ENCODE measurements at regions not wholly inside any gene's neighbourhood (a gene's known extent, or its start where the extent isn't known, plus 50 kb on each side); places are given as distances from the start of the nearest gene placed in this dataset.

DNA sequence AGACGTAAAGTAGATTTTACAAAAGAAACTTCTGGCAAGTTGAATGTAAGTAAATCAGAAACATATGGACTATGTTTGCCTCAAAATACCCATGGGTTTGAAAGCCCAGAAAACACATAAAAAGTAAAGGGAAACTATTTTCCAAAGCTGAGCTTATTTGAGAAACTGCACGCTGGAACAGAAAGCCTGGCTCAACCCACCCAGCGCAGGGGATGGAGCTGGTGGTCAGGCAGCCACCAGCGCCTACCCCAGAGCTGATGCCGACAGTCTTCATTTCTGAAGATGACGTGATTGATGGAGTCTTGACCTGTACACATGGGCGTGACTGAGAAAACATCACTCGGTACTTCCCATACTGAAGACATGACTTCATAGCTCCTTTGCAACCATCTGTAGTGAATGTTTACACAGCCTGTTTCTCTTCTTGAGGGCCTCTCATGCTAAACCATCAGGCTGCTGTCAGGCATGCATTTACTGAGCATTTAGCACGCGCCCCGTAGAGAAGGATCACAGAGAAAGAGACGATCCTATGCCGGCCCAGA lies 232.6 kb upstream of the AUTS2 start:
- TF ChIP-seq, protein P1, sequence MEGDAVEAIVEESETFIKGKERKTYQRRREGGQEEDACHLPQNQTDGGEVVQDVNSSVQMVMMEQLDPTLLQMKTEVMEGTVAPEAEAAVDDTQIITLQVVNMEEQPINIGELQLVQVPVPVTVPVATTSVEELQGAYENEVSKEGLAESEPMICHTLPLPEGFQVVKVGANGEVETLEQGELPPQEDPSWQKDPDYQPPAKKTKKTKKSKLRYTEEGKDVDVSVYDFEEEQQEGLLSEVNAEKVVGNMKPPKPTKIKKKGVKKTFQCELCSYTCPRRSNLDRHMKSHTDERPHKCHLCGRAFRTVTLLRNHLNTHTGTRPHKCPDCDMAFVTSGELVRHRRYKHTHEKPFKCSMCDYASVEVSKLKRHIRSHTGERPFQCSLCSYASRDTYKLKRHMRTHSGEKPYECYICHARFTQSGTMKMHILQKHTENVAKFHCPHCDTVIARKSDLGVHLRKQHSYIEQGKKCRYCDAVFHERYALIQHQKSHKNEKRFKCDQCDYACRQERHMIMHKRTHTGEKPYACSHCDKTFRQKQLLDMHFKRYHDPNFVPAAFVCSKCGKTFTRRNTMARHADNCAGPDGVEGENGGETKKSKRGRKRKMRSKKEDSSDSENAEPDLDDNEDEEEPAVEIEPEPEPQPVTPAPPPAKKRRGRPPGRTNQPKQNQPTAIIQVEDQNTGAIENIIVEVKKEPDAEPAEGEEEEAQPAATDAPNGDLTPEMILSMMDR (IDR thresholded peaks at IDR 0.05; ENCODE audit: low read length), result no peak
- TF ChIP-seq EZH2 (optimal IDR thresholded peaks at IDR 0.05; ENCODE audit: low read depth, low read length), result no peak
